Muscle of arm (tissue), 1 donor: ENCODE measurements at regions not wholly inside any gene's neighbourhood (a gene's known extent, or its start where the extent isn't known, plus 50 kb on each side); places are given as distances from the start of the nearest gene placed in this dataset.
"Not testable (repeated sequence)": the region's sequence is repeated elsewhere in the genome, so short reads cannot be mapped to it uniquely, and the experiment has no call there.

ENCODE experiments used
- DNase-seq: peaks from one replicate; pipeline ENCODE4 v3.0.0-alpha.2; 2013

- no peak for DNase-seq
These were observed 721.9 kb downstream of the BRINP1 start for GRCh38 chr9:118647331-118647730.

GRCh38 chr9:118650417-118650816 is 718.8 kb downstream of the BRINP1 start:
- no peak for DNase-seq

GRCh38 chr9:118651511-118651910 is 717.7 kb downstream of the BRINP1 start:
- DNase-seq, result no peak

- no peak for DNase-seq
These were observed 717.0 kb downstream of the BRINP1 start for GRCh38 chr9:118652258-118652657.

- no peak for DNase-seq
These were observed 716.3 kb downstream of the BRINP1 start for GRCh38 chr9:118652912-118653311.

- DNase-seq, result no peak
These were observed 710.2 kb downstream of the BRINP1 start for GRCh38 chr9:118659011-118659410.

- no peak for DNase-seq
These were observed 703.9 kb downstream of the BRINP1 start for GRCh38 chr9:118665226-118665919.

- no peak for DNase-seq
These were observed 699.0 kb downstream of the BRINP1 start for GRCh38 chr9:118670011-118670953.

GRCh38 chr9:118674942-118675341 is 694.3 kb downstream of the BRINP1 start:
- DNase-seq, result no peak

- DNase-seq, result not testable (repeated sequence)
These were observed 691.1 kb downstream of the BRINP1 start for GRCh38 chr9:118677936-118678653.

- no peak for DNase-seq
These were observed 682.3 kb downstream of the BRINP1 start for GRCh38 chr9:118686959-118687358.

- DNase-seq, result no peak
These were observed 680.0 kb downstream of the BRINP1 start for GRCh38 chr9:118689280-118689679.

GRCh38 chr9:118692613-118693012 is 676.6 kb downstream of the BRINP1 start:
- no peak for DNase-seq

- no peak for DNase-seq
These were observed 675.6 kb downstream of the BRINP1 start for GRCh38 chr9:118693645-118694044.

- DNase-seq, result not testable (repeated sequence)
These were observed 674.0 kb downstream of the BRINP1 start for GRCh38 chr9:118695249-118695648.

GRCh38 chr9:118701985-118702384 is 667.2 kb downstream of the BRINP1 start:
- DNase-seq, result no peak

GRCh38 chr9:118711843-118712242 is 657.4 kb downstream of the BRINP1 start:
- DNase-seq, result no peak

GRCh38 chr9:118721276-118721675 is 648.0 kb downstream of the BRINP1 start:
- DNase-seq, result no peak

- DNase-seq, result no peak
These were observed 647.3 kb downstream of the BRINP1 start for GRCh38 chr9:118721923-118722322.

- DNase-seq, result no peak
These were observed 639.3 kb downstream of the BRINP1 start for GRCh38 chr9:118729981-118730380.

GRCh38 chr9:118732998-118733397 is 636.2 kb downstream of the BRINP1 start:
- no peak for DNase-seq

GRCh38 chr9:118734696-118735095 is 634.5 kb downstream of the BRINP1 start:
- DNase-seq, result no peak
